Endothelial cell of umbilical vein (primary cell): ENCODE measurements at regions not wholly inside any gene's neighbourhood (a gene's known extent, or its start where the extent isn't known, plus 50 kb on each side); places are given as distances from the start of the nearest gene placed in this dataset.

ENCODE experiments used
- FOS ChIP-seq: IDR thresholded peaks from 2 replicates; pipeline ENCODE4 v1.6.1; 2011; ENCODE audit warnings: mild to moderate bottlenecking, low read length, moderate library complexity, borderline replicate concordance; ENCODE audit not compliant: insufficient read depth
- MYC ChIP-seq: IDR thresholded peaks from one replicate; pipeline ENCODE4 v1.6.1; 2011; ENCODE audit warnings: mild to moderate bottlenecking, low read depth, low read length
- POLR2AphosphoS5 ChIP-seq: IDR thresholded peaks from 2 replicates; pipeline ENCODE4 v1.6.1; 2012; ENCODE audit warnings: low read depth, mild to moderate bottlenecking, control low read depth, low read length, moderate library complexity; ENCODE audit not compliant: insufficient read depth
- TF ChIP-seq, protein P1 (sequence below), 2 donors: IDR thresholded peaks; 1 replicate in 1 of 2; 2 replicates in 1 of 2; pipeline ENCODE4 v1.5.1; 2011; ENCODE audit warnings: low read length in 2 of 2, mild to moderate bottlenecking in 2 of 2, moderate library complexity in 2 of 2, control low read depth in 1 of 2, inconsistent platforms in 1 of 2, low read depth in 1 of 2; ENCODE audit not compliant: insufficient read depth in 1 of 2; ENCODE audit errors: extremely low read depth in 1 of 2

DNA sequence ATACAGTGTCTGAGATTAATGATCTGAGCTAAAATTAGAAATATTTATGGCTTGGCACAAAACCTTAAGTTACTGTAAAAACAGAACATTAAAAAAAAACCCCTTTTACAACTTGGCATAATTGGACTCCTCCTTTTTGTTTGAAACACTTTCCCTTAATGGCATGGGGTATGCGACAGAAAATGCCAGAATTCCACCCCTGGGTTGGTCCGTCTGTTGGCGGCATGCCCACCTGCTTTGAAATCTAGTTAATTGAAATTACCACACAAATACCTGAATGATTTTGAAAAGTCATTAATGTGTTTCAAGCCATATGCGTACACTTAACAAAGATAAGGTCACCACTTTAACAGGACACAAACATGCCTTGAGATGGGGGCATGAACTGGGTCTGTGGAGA lies 175.1 kb upstream of the FOXQ1 start:
- TF ChIP-seq, protein P1, sequence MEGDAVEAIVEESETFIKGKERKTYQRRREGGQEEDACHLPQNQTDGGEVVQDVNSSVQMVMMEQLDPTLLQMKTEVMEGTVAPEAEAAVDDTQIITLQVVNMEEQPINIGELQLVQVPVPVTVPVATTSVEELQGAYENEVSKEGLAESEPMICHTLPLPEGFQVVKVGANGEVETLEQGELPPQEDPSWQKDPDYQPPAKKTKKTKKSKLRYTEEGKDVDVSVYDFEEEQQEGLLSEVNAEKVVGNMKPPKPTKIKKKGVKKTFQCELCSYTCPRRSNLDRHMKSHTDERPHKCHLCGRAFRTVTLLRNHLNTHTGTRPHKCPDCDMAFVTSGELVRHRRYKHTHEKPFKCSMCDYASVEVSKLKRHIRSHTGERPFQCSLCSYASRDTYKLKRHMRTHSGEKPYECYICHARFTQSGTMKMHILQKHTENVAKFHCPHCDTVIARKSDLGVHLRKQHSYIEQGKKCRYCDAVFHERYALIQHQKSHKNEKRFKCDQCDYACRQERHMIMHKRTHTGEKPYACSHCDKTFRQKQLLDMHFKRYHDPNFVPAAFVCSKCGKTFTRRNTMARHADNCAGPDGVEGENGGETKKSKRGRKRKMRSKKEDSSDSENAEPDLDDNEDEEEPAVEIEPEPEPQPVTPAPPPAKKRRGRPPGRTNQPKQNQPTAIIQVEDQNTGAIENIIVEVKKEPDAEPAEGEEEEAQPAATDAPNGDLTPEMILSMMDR (IDR thresholded peaks at IDR 0.05; ENCODE audit: extremely low read depth in 1 of 2, insufficient read depth in 1 of 2, low read depth in 1 of 2, low read length in 2 of 2) = no peak
- TF ChIP-seq FOS (no peak), MYC (no peak), POLR2AphosphoS5 (no peak)
